ENCODE measurements at regions not wholly inside any gene's neighbourhood (a gene's known extent, or its start where the extent isn't known, plus 50 kb on each side); places are given as distances from the start of the nearest gene placed in this dataset.

- POLR2A ChIA-PET = no interaction called here
Observed at GRCh38 chr5:127993476-127993875, 90.1 kb upstream of the SLC12A2 start.

GRCh38 chr5:127994087-127994660, 89.4 kb upstream of the SLC12A2 start:
- DNase-seq (ENCODE audit: extremely low spot score) = no peak
- ChIA-PET CTCF (no interaction called here), POLR2A (no interaction called here)
- TF ChIP-seq SUZ12 (IDR thresholded peaks at IDR 0.05) = no peak
- TF ChIP-seq L3MBTL2 (conservative IDR thresholded peaks at IDR 0.05) = no peak
- no peak for TF ChIP-seq CTBP1 (IDR thresholded peaks at IDR 0.05; ENCODE audit: borderline replicate concordance)
- no peak for TF ChIP-seq ELF4 (IDR thresholded peaks at IDR 0.05)
- no peak for TF ChIP-seq HDGF (IDR thresholded peaks at IDR 0.05; ENCODE audit: borderline replicate concordance)
- TF ChIP-seq FOXM1 (IDR thresholded peaks at IDR 0.05; ENCODE audit: borderline replicate concordance) = no peak
- TF ChIP-seq TARDBP (IDR thresholded peaks at IDR 0.05) = no peak
- no peak for TF ChIP-seq FOXK2 (IDR thresholded peaks at IDR 0.05)
- no peak for TF ChIP-seq SP1 (IDR thresholded peaks at IDR 0.05)
- no peak for TF ChIP-seq NFRKB (IDR thresholded peaks at IDR 0.05)
- TF ChIP-seq FOXA1 (IDR thresholded peaks at IDR 0.05) = no peak
- TF ChIP-seq ZNF384 (IDR thresholded peaks at IDR 0.05) = no peak
- TF ChIP-seq PKNOX1 (IDR thresholded peaks at IDR 0.05) = no peak
- no peak for TF ChIP-seq BHLHE40 (IDR thresholded peaks at IDR 0.05; ENCODE audit: borderline replicate concordance)
- no peak for TF ChIP-seq ARNT (IDR thresholded peaks at IDR 0.05)
- no peak for TF ChIP-seq LEF1 (IDR thresholded peaks at IDR 0.05; ENCODE audit: borderline replicate concordance)

More at GRCh38 chr5:127993476-127993875, 90.1 kb upstream of the SLC12A2 start:
- no peak for DNase-seq (ENCODE audit: extremely low spot score)
- CTCF ChIA-PET = no interaction called here
- no peak for TF ChIP-seq TARDBP (IDR thresholded peaks at IDR 0.05)
- TF ChIP-seq LEF1 (IDR thresholded peaks at IDR 0.05; ENCODE audit: borderline replicate concordance) = no peak
- no peak for TF ChIP-seq BHLHE40 (IDR thresholded peaks at IDR 0.05; ENCODE audit: borderline replicate concordance)
- TF ChIP-seq PKNOX1 (IDR thresholded peaks at IDR 0.05) = no peak
- no peak for TF ChIP-seq FOXK2 (IDR thresholded peaks at IDR 0.05)
- TF ChIP-seq ELF4 (IDR thresholded peaks at IDR 0.05) = no peak
- TF ChIP-seq HDGF (IDR thresholded peaks at IDR 0.05; ENCODE audit: borderline replicate concordance) = no peak
- TF ChIP-seq FOXM1 (IDR thresholded peaks at IDR 0.05; ENCODE audit: borderline replicate concordance) = no peak

- no peak for DNase-seq (ENCODE audit: extremely low spot score)
- POLR2A ChIA-PET = no interaction called here
- TF ChIP-seq NFRKB (IDR thresholded peaks at IDR 0.05) (no peak), L3MBTL2 (conservative IDR thresholded peaks at IDR 0.05) (no peak), HDGF (IDR thresholded peaks at IDR 0.05; ENCODE audit: borderline replicate concordance) (no peak), BHLHE40 (IDR thresholded peaks at IDR 0.05; ENCODE audit: borderline replicate concordance) (no peak), CTBP1 (IDR thresholded peaks at IDR 0.05; ENCODE audit: borderline replicate concordance) (no peak), FOXM1 (IDR thresholded peaks at IDR 0.05; ENCODE audit: borderline replicate concordance) (no peak), ELF4 (IDR thresholded peaks at IDR 0.05) (no peak), SUZ12 (IDR thresholded peaks at IDR 0.05) (no peak), LEF1 (IDR thresholded peaks at IDR 0.05; ENCODE audit: borderline replicate concordance) (no peak), PKNOX1 (IDR thresholded peaks at IDR 0.05) (no peak), FOXA1 (IDR thresholded peaks at IDR 0.05) (no peak), ZNF384 (IDR thresholded peaks at IDR 0.05) (no peak), FOXK2 (IDR thresholded peaks at IDR 0.05) (no peak), ARNT (IDR thresholded peaks at IDR 0.05) (no peak)
- CTCF ChIA-PET = interaction anchor here (0.6 kb wide), 1 partner anchor 87 kb away, joined by 3 read pairs; no protein-coding TSS in a partner anchor
Observed at GRCh38 chr5:127995556-127995955, 88.0 kb upstream of the SLC12A2 start.

GRCh38 chr5:127997201-127997704, 86.3 kb upstream of the SLC12A2 start:
- CTCF ChIA-PET = interaction anchor here (0.7 kb wide), 1 partner anchor 1945 kb away, joined by 3 read pairs; no protein-coding TSS in a partner anchor
- POLR2A ChIA-PET = no interaction called here
- no peak for DNase-seq (ENCODE audit: extremely low spot score)
- TF ChIP-seq TARDBP (IDR thresholded peaks at IDR 0.05) = no peak
- no peak for TF ChIP-seq LEF1 (IDR thresholded peaks at IDR 0.05; ENCODE audit: borderline replicate concordance)
- no peak for TF ChIP-seq L3MBTL2 (conservative IDR thresholded peaks at IDR 0.05)
- no peak for TF ChIP-seq SP1 (IDR thresholded peaks at IDR 0.05)
- no peak for TF ChIP-seq FOXK2 (IDR thresholded peaks at IDR 0.05)
- TF ChIP-seq BHLHE40 (IDR thresholded peaks at IDR 0.05; ENCODE audit: borderline replicate concordance) = no peak
- TF ChIP-seq PKNOX1 (IDR thresholded peaks at IDR 0.05) = no peak
- TF ChIP-seq ARNT (IDR thresholded peaks at IDR 0.05) = no peak
- no peak for TF ChIP-seq ELF4 (IDR thresholded peaks at IDR 0.05)
- TF ChIP-seq FOXA1 (IDR thresholded peaks at IDR 0.05) = no peak
- TF ChIP-seq NFRKB (IDR thresholded peaks at IDR 0.05) = no peak
- no peak for TF ChIP-seq FOXM1 (IDR thresholded peaks at IDR 0.05; ENCODE audit: borderline replicate concordance)
- no peak for TF ChIP-seq ZNF384 (IDR thresholded peaks at IDR 0.05)
- no peak for TF ChIP-seq SUZ12 (IDR thresholded peaks at IDR 0.05)
- no peak for TF ChIP-seq HDGF (IDR thresholded peaks at IDR 0.05; ENCODE audit: borderline replicate concordance)
- no peak for TF ChIP-seq CTBP1 (IDR thresholded peaks at IDR 0.05; ENCODE audit: borderline replicate concordance)

- no peak for DNase-seq (ENCODE audit: extremely low spot score)
- ChIA-PET CTCF (no interaction called here), POLR2A (interaction anchor here (1.7 kb wide), 1 partner anchor 10 kb away, joined by 5 read pairs; no protein-coding TSS in a partner anchor)
- TF ChIP-seq ZNF384 (IDR thresholded peaks at IDR 0.05) (no peak), ARNT (IDR thresholded peaks at IDR 0.05) (no peak), LEF1 (IDR thresholded peaks at IDR 0.05; ENCODE audit: borderline replicate concordance) (no peak), PKNOX1 (IDR thresholded peaks at IDR 0.05) (no peak), ELF4 (IDR thresholded peaks at IDR 0.05) (no peak), BHLHE40 (IDR thresholded peaks at IDR 0.05; ENCODE audit: borderline replicate concordance) (no peak), SP1 (IDR thresholded peaks at IDR 0.05) (no peak), CTBP1 (IDR thresholded peaks at IDR 0.05; ENCODE audit: borderline replicate concordance) (no peak)
Observed at GRCh38 chr5:127998950-127999615, 84.5 kb upstream of the SLC12A2 start.
